ENCODE measurements at regions not wholly inside any gene's neighbourhood (a gene's known extent, or its start where the extent isn't known, plus 50 kb on each side); places are given as distances from the start of the nearest gene placed in this dataset.

- TF ChIP-seq CTCF (IDR thresholded peaks at IDR 0.05 in 8 of 11, conservative IDR thresholded peaks at IDR 0.05 in 3 of 11), result no peak
- TF ChIP-seq POLR2AphosphoS5 (IDR thresholded peaks at IDR 0.05), result no peak
- TF ChIP-seq POLR2A (IDR thresholded peaks at IDR 0.05), result no peak
Observed at GRCh38 chr12:78721906-78722305, 142.7 kb upstream of the SYT1 start.

Data from spleen (tissue), 7 donors.